ELR (cell line): ENCODE measurements at regions not wholly inside any gene's neighbourhood (a gene's known extent, or its start where the extent isn't known, plus 50 kb on each side); places are given as distances from the start of the nearest gene placed in this dataset.

Experiments used
- DNase-seq: peaks from one replicate; pipeline ENCODE4 v3.0.0-alpha.2; 2015; ENCODE audit warnings: low read depth

DNA sequence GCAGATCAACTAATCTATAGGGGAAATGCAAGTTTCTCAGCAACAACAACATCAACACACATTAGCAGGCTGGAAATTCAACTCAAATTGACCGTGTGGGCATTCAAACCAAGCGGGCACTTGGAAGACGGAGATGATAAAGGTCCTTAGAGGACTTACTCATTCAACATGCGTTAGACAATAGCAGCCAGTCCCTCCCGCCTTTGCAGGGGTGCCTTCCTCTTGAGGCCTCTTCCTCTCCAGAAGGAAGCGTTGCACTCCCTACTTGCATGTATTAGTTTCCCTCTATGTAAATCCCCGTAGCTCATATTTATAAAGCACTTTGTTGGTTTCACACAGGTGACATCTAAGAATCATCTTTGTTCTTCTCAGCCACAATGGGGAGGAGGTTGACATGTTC, 300.8 kb upstream of the STXBP5 start:
- no peak for DNase-seq

DNA sequence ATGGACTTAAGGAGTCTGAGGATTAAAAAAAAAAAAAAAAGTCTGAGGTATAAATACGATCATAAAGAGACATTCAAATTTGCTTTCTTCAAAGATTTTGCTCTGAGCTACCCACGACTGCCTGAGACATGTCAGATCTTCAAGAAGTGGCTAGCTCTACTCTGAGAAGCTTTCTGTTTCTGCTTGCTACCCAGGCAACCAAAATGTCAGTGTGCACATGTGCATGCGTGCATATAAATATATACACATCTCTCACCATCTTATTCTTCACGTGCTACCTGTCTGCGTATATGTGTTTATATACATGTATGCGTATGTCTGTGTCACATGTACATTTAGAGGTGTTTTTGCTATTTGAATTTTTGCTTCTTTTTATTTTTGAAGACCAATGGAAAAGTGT, 299.6 kb upstream of the STXBP5 start:
- no peak for DNase-seq

DNA sequence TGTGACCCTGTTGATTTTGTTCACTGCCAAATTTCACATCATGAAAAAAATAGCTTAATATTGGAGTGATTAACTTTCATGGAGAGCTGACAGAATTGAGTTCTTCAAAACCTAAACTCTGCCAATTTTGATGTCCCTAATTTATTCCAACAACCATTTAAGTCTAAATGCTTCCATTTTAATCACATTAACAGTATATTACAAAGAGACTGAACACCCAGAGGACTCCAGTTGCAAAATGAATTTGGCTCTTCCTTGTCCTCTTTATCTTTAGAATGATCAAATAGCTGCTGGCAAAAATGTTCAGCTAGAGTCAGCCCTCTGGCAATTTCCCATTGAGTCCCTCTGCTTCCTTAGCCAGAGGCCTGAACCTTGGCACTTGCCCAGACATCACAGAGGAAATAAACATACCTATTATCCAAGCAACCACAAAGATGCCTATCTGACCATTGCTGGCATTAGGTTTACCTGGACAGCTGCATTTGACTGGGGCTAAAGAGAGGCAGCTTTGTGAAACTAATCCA, 299.0 kb upstream of the STXBP5 start:
- peak; percentile 83 for DNase-seq

DNA sequence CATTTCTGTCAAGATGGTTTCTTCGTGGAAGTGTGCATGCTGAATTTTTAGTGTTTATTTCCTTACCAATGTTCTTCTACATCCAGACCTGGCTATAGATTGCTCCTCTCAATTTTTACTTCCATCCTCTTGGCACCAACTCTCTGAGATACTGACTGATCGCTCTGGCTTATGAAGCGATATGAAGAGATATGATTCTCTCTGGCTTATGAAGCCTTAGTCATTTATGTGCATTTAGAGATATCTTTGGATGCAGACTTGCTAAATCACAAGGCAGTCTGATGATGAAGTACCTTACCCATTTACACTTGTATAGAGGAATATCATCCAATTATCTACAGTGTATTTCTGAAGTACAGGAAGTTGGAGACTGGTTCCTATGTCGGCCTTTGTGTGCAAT, 295.4 kb upstream of the STXBP5 start:
- no peak for DNase-seq

DNA sequence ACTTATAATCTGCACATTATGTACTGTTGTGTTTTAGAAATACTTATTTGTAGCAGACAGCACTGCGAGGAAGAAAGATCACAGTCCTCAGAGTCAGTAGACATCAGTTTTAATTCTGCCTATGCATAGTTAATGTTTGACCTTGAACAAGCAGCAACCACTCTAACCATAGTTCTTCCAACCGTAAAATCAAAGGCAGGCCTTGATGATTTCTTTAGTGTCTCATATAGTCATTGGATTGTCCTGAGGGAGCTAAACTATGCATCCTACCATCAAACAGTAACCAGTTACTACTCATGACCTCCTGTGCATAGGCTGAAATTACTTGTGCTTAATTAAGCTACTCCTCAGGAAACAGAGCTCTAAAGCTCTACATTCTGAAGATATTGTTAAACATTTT, 294.8 kb upstream of the STXBP5 start:
- DNase-seq: no peak

DNA sequence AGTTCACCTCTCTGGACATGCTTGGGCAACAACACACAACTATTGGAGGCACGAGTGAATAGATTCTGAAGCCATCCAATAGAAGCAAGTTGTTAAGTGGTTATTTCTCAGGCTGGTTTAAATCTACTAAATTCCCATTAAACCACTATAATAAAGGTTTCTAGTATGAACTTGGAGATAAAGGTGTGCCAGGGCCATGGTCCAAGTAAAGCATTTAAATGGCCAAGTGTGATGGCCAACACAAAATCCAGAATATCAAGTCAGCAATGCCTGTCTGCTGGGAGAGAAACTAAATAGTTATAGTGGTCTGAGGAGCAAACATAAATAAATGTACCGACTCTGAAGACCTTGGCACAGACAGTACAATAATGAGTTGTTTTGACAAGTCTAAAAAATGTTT, 294.3 kb upstream of the STXBP5 start:
- DNase-seq: no peak

DNA sequence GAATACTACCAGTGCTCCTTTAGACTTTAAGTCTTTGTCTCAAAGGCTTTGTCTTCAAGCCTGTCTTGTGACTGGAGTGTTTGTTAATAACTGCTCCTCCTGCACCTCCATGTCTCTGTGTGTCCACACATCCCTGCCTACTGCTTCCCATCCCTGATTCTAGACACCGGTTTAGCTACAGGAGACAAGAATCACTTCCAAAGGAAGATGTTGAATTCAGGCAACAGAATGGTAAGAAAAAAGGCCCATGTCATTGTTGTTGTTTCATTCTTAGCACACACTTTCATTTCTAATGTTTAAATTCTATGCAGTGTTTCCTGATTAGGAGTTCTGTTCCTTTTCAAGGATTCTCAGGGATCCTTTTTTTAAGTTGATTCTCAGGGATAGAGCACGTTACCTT, 293.6 kb upstream of the STXBP5 start:
- DNase-seq: no peak

DNA sequence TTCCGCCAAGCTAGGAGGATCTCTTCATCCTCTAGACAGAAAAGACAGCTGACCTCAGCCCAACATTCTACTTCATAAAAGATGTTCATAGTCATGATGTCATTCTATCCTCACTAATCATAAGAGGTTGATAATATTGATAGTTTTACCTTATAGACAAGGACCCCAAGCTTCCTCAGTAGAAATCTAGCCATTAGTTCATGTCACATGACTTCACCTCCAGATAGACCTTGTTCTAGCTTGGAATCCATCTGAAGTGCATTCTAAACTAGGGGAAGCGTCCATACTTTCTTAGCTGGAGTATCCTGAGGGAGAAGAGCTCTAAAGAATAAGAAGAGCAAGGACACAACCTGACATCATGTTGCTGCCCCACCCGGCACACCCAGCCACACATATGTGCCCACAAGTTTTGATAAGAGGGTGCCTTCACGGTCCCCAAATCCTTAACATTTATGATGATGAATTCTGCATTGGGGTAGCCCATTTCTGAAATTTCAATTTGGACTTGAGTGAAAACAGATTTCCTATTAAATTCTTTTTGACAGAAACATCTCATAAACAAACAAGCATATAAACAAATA, 292.5 kb upstream of the STXBP5 start:
- no peak for DNase-seq

DNA sequence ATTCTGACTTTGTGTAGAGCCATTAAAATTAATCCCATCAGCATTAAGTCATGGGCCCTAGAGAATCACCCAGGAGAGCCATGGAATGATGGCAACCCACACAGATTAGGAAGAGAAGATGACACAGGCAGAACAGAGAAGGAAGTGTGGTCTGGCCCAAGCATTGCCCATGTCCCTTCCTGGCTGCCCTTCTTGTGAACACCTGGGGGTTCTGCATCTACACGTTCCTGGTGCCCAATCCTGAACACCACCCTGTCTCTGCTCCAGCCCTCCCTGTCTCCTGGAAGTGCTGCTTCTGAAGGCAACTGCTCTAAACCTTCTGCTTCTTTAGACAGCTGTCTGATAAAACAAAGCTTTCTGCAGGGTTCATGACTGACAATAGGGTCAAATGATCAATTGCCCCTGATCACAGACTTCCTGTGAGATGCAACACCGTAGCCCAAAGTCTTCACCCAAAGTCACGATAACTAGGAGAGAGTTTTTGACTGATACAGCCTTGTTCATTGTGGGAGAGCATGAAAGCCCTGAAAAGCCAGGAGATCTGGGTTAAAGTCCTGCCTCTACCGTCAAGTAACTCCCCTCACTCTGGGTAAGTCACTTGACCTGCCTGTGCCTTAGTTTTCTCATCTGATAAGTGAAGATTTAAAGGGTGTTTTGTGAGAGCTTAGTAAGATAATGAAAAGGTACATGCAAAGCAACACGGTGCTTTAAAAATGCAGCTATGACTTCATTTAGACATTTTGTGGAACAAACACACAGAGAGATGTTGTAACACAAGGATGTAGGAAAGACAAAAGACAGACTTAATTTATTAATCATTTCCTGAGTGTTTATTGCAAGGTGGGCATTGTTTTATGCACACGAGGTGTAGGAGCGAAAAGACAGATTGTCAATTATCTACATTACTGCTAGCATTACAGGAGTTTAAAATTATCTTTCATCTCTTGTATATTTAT, 291.2 kb upstream of the STXBP5 start:
- peak; percentile 12 for DNase-seq

DNA sequence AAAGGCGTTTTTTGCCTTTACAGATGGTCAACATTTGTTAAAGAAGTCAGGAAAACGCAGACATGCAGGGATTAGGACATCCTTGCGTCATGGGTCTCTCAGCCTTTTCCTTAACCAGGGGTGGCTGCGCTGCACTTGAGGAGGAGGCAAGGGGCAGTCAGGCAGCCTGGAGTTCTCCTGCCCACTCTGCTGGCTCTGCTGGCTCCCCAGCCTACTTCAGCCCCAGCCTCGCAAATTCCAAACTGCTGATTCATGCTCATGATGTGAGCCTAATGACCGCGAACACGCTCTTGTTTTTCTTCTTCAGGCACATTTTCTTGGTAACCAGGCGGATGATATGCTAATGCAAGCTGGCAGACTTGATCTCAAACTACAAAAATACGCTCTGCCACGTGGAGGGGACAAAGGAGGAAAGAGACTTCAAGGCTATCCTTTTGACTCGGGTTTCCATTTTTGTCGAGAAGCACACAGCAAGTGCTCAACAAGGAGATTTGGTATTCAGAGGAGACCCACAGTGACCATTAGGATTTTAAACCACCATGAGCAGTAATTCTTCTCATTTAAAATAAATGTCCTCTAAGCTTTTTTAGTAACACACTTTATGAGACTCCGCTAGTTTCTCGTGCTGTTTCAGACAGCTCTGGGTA, 290.3 kb upstream of the STXBP5 start:
- DNase-seq: peak; percentile 99

DNA sequence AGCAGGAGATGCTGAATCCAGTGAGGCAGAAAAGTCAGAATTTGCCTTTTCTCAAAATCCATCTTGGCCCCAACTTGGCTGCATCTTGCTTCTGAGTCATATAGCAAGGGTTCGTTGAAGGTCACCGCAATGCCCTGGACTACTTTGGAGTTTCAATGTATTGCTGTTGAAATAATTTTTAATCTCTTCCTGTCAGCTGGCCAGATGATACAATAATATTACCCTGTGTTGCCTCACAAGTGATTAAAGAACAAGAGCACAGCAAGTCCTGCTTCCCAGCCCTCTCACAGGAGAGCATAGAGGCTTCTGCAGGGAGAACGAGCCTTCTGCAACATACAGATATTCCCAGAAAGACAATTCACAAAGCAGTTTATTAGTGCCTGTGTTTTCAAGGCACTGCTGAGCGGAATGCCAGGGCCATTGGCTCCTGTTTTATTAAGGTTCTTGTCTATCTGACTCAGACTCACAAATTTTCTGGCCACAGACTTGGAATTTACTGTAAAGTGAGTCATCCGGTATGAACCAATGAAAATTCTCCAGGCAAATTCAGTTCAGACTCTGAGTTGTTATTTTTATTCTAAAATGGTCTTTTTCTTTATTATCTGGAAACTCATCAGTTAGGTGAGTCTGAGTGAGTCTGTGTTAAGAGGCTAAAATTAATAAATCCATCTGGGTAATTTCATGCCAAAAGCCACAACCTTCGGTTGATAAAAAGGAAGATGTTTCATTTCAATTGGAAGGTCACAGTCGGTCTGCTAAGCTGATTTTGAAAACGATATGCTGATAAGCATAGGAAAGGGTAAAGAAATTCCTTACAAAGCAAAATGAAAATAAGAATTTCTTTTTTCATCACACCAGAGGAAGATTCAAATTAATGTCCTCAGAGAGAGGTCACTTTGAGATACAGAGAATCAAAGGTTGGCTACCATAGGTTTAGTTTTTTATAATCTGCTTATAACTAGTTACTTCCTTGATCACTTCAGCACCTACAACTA, 289.4 kb upstream of the STXBP5 start:
- DNase-seq: peak; percentile 97

DNA sequence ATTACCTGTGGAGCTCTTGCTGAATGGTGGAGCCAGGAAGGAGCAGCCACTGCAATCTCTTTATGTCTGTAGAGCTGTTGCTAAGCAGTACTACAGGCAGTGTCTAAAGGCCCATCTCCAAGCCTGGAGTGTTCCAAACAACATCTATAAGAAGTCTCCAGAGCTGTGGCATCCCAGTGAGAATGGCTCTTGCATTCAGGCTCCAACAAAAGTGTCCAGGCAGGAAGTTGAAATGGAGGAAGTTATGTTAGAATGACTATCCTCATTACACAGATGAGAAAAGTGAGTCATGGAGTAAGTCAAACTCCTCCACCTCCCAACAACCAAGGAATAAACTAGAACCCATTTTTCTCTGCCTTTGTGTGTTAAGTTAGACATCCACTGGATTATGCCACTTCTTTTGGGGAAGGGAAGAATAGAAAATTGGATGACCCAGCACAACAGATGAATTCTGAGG, 288.5 kb upstream of the STXBP5 start:
- peak; percentile 88 for DNase-seq

DNA sequence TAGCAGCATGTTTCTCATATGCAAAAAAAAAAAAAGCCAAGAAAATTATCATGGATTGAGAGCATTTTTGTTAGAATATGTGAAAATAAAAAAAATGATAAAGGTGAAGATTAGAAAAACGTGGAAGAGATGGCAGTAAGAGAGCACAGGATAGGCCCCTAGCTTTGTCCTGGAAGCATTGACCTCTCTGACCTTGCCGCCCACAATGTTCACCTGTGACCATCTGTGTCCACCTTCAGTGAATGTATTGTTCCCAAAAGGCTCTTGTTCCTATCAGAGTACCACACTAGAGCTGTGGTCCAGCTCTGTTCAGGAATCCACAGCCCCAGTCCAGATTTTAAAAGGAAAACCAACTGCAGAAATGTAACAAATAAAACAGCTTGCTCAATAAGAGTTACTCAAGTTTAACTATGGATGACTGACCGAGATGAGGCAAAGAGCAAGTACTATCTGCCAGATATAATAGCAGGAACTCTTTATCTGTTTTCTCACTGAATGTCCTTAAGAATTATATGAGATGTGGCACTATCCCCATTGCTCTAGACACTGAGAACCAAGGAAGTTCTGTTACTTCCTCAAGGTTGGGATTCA, 287.7 kb upstream of the STXBP5 start:
- no peak for DNase-seq

DNA sequence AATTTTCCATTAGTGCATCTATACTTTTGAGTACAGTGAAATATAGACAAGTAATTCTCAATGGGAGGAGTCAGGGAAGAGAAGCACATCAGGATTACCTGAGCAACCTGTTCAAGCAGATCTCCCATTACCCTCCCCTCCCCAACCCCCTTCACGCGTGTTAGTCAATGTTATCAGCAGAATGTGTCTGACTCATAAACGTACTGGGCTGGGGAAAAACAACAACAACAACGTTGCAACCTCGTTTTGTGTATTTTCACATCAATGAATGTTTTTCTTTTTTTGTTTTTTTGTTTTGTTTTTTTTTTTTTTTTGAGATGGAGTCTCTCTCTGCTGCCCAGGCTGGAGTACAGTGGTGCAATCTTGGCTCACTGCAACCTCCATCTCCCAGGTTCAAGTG, 287.0 kb upstream of the STXBP5 start:
- no peak for DNase-seq

DNA sequence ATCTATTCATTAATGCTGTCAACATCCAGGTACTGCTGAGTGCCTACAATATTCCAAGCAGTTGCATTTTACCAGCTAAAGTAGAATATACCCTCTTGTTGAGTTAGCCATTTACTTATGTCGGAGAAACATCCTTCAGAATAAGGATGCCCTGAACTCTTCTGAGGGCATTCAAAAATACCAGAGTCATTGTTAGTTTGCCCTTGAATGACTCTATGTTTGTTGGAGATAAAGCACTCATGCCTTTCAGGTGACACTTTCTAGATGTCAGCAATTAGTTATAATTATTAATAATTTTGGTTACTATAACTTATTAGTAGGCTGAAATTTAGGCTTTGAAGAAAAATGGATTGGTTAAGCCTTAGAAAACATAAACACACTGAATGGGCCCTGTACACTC, 286.2 kb upstream of the STXBP5 start:
- no peak for DNase-seq

DNA sequence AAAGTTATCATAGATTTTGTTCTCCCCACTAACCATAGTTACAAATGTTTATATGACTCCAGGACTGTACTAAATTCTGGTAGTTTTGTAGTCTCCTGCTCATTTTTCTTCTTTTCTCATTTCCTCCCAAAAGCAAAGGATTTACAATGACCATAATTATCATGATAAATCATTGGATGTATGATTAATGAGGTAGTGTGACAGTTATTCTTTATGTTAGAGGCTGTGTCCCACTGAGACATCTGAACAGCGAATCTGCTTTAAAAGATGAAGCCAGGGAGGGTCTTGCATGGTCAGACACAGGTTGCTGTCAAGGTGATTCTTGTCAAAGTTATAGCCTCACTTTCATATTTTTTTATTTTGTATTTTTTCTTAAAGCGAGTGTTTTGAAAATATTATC, 285.2 kb upstream of the STXBP5 start:
- no peak for DNase-seq

DNA sequence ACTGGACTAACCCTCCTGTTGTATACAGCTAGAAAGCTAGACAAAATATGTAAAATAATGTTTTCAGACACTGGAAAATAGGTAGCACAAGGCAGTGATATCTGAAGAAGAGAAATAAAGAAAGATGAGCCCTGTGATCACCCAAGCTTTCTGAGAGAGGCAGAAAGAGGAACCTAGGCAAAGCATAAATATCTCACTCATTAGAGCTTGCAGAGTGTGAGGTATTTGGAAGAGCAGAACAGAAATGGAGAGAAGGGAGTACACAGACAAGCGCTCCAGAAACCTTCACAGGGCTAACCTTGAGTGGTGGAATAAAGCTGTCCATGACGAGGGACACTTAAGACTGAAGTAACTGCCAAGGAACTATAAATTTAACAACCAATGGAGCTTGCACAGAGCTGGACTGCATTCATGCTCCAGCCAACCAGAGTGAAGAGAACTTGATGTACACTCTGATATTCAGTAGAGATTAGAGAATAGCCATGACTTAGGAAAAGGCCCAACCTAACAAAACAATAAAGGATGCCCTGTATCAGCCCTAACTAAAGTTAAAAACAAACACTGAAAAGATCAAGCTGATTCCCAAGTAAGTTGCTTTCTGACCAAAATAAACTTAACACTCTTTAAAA, 280.9 kb upstream of the STXBP5 start:
- no peak for DNase-seq

DNA sequence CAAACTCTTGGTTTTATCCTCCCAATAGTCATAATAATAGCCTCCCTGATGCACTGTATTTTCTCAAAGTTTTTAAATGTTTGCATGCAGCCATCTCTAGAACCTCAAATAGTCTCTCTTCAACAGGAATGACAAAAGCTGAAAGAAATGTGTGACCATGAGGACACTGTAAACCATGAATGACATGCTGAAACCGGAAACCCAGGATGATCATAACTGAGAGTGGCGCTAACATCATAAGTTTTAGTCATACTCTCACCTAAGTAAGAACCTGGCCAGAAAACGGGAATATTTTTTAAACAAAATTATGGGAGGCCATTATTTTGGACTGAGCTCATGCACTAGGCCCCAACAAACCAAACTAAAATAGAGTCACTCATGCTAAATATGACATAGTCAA, 278.4 kb upstream of the STXBP5 start:
- no peak for DNase-seq

DNA sequence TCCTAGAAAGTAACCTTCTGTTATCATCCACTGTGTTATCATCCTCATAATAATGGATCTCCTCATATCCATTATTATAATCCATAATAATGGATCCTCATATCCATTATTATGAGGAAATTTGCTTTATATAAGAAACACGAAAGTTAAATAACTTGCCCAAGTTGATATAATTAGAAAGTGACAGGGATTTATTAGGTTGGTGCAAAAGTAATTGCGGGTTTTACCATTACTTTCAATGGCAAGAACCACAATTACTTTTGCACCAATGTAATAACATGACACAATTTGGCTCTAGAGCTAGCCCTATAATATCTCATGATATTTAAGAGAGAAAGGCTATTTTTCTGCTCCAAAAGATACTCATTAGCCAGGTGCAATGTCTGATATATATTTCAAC, 275.7 kb upstream of the STXBP5 start:
- no peak for DNase-seq

DNA sequence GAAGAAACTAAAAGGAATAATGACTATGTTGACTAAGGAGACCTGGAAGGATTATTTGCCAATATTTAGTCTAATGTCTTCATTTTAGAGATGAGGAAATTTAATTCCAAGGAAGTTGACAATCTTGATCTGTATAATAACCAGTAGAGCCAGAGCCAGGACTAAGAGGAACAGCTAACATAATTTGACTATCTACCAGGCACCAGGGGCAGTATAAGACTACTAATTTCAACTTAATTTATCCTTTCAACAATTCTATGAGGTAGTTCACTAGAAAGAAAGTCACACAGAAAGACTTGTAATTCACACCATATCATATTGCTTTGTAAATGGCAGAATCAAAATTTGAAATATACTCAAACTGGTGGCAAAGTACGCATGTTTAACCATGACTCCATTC, 273.0 kb upstream of the STXBP5 start:
- peak; percentile 12 for DNase-seq

DNA sequence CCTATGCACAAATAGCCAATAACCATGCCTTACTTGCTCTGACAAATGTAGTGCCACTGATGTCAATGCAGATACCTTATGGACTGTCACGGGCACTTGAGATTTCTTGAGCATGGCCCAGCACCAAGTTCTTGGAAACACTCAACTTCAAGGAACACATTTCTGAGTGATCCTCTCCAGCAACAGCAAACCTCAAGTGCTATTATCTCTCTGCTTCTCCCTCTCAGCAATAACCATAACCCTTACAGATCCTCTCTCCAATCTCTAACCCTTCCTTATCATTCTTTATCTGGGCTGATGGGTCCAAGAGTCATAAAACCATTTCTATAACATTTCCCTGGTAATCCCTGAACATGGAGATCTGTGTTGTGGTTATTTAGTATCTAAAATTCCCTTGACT, 266.9 kb upstream of the STXBP5 start:
- no peak for DNase-seq
